Neural cell (in vitro differentiated cells): ENCODE measurements at regions not wholly inside any gene's neighbourhood (a gene's known extent, or its start where the extent isn't known, plus 50 kb on each side); places are given as distances from the start of the nearest gene placed in this dataset.
A peak's percentile ranks its signal among the peaks of the same experiment; 100 is the strongest.

Experiments used
- H2AFZ ChIP-seq: fragments of 200-600, 300-800 bp; sonication (generic), shearing (Covaris generic); 2 replicates; pipeline ENCODE4 v1.6.0; 2014; ENCODE audit warnings: low read depth, mild to moderate bottlenecking, antibody characterized with exemption, low read length, moderate library complexity
- H3F3A ChIP-seq: fragments of 200-600 bp; shearing (Covaris generic); 2 replicates; pipeline ENCODE4 v1.6.1; 2016; ENCODE audit warnings: mild to moderate bottlenecking, moderate library complexity, mixed read lengths, antibody characterized with exemption, low read length; ENCODE audit not compliant: insufficient read depth, poor library complexity, severe bottlenecking
- H3K27ac ChIP-seq: fragments of 200-600, 300-800 bp; sonication (generic), shearing (Covaris generic); 2 replicates; pipeline ENCODE4 v1.5.1; 2014; ENCODE audit warnings: mild to moderate bottlenecking, low read length, moderate library complexity
- H3K27me3 ChIP-seq: fragments of 300-800, 200-600 bp; sonication (generic), shearing (Covaris generic); 2 replicates; pipeline ENCODE4 v1.6.0; 2014; ENCODE audit warnings: mild to moderate bottlenecking, low read depth, low read length, moderate library complexity; ENCODE audit not compliant: insufficient read depth
- H3K36me3 ChIP-seq: fragments of 300-800, 200-600 bp; sonication (generic), shearing (Covaris generic); 2 replicates; pipeline ENCODE4 v1.5.1; 2014; ENCODE audit warnings: mild to moderate bottlenecking, antibody characterized with exemption, low read length, moderate library complexity; ENCODE audit not compliant: insufficient read depth
- H3K4me2 ChIP-seq: fragments of 300-800, 200-600 bp; sonication (generic), shearing (Covaris generic); 2 replicates; pipeline ENCODE4 v1.6.0; 2014; ENCODE audit warnings: mild to moderate bottlenecking, low read length
- H3K4me3 ChIP-seq: fragments of 300-800, 200-600 bp; sonication (generic), shearing (Covaris generic); 2 replicates; pipeline ENCODE4 v1.5.1; 2014; ENCODE audit warnings: mild to moderate bottlenecking, low read length, moderate library complexity
- H3K79me2 ChIP-seq: fragments of 200-600 bp; shearing (Covaris generic); replicated peaks from 2 replicates; pipeline ENCODE4 v1.6.0; 2014; ENCODE audit warnings: mild to moderate bottlenecking, low read length, moderate library complexity; ENCODE audit not compliant: insufficient read depth
- H3K9ac ChIP-seq: fragments of 300-800, 200-600 bp; sonication (generic), shearing (Covaris generic); 2 replicates; pipeline ENCODE4 v1.6.1; 2016; ENCODE audit warnings: mild to moderate bottlenecking, low read length, mixed read lengths
- H3K9me2 ChIP-seq: fragments of 200-600 bp; shearing (Covaris generic); 2 replicates; pipeline ENCODE4 v1.6.1; 2016; ENCODE audit warnings: mild to moderate bottlenecking, low read length, mixed read lengths; ENCODE audit not compliant: insufficient read depth
- H3K9me3 ChIP-seq: fragments of 200-600, 300-800 bp; sonication (generic), shearing (Covaris generic); 2 replicates; pipeline ENCODE4 v1.6.1; 2016; ENCODE audit warnings: mild to moderate bottlenecking, mixed run types, low read length, moderate library complexity, mixed read lengths
- H4K20me1 ChIP-seq: fragments of 200-600 bp; shearing (Covaris generic); 2 replicates; pipeline ENCODE4 v1.6.1; 2016; ENCODE audit warnings: mild to moderate bottlenecking, mixed run types; ENCODE audit not compliant: insufficient read depth
- EP300 ChIP-seq: fragments of 450-650 bp; conservative IDR thresholded peaks from 2 replicates; pipeline ENCODE4 v1.6.1; 2014; ENCODE audit warnings: antibody characterized with exemption, mild to moderate bottlenecking, moderate library complexity; ENCODE audit not compliant: poor library complexity, severe bottlenecking
- EZH2 ChIP-seq: fragments of 200-600, 300-800 bp; shearing (Covaris generic), sonication (generic); IDR thresholded peaks from 2 replicates; pipeline ENCODE4 v1.6.1; 2014; ENCODE audit warnings: antibody characterized with exemption, low read length, borderline replicate concordance, mild to moderate bottlenecking; ENCODE audit not compliant: insufficient read depth, poor library complexity, severe bottlenecking
- MXI1 ChIP-seq: fragments of 450-650 bp; conservative IDR thresholded peaks from 2 replicates; pipeline ENCODE4 v1.6.1; 2014; ENCODE audit warnings: antibody characterized with exemption, mild to moderate bottlenecking; ENCODE audit not compliant: poor library complexity, severe bottlenecking
- POLR2AphosphoS5 ChIP-seq: IDR thresholded peaks from 2 replicates; pipeline ENCODE4 v1.6.1; 2012
- RAD21 ChIP-seq: fragments of 450-650 bp; conservative IDR thresholded peaks from 2 replicates; pipeline ENCODE4 v1.6.1; 2014; ENCODE audit warnings: antibody characterized with exemption, mild to moderate bottlenecking, moderate library complexity
- SMC3 ChIP-seq: fragments of 450-650 bp; conservative IDR thresholded peaks from 2 replicates; pipeline ENCODE4 v1.6.1; 2014; ENCODE audit warnings: antibody characterized with exemption, mild to moderate bottlenecking, moderate library complexity; ENCODE audit not compliant: poor library complexity
- TAF1 ChIP-seq: IDR thresholded peaks from 2 replicates; pipeline ENCODE4 v1.6.1; 2012; ENCODE audit warnings: low read depth
- TF ChIP-seq, protein P1 (sequence below): IDR thresholded peaks from 2 replicates; pipeline ENCODE4 v1.6.1; 2012; ENCODE audit warnings: borderline replicate concordance
- TF ChIP-seq, protein P2 (sequence below): fragments of 450-650 bp; IDR thresholded peaks from 2 replicates; pipeline ENCODE4 v1.5.1; 2014; ENCODE audit warnings: antibody characterized with exemption, mild to moderate bottlenecking, moderate library complexity; ENCODE audit not compliant: poor library complexity, severe bottlenecking

DNA sequence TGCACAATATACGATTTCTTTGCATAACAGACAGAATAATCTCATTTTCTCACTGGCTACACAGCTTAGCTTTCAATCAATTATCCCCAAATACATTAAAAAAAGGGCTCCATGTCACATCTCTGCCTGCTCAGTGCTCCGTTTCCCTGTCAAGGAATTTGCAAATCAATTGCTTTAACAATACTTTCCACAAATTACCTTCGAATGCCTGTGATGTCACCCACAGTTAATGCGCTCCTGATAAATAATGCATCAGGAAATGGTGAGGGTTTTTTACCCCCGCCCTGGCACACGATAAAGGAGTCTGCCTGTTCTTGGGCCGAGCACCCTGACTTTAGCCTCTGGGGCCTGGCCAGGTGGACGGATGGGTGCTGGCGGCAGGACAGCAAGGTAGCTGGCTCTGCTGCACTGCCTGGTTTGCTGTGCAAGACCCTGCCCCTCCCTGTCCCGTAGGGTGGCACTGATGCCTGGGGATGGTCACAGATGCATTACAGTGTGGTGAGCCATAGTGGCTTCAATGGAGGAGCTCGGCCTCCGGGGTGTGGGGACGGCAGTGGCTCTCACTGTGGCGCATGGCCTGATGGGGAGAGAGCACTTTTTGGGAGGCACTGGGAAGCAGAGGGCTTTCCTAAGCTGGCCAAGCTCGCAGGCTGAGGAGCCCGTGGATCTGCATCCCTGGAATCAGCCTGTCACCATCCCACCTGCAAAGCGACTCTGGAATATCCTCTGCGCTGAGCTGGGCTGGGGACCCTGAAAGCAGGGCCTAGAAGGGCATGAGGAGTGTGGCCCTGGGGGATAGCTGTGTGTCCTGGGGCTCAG, 88.3 kb upstream of the HS6ST1 start:
- Histone ChIP-seq H2AFZ (no peak overlapping the region), H3K9me2 (no peaks in the 10 kb centered on the region), H4K20me1 (no peaks in the 10 kb centered on the region), H3K36me3 (no peaks in the 10 kb centered on the region), H3F3A (no peaks in the 10 kb centered on the region), H3K27me3 (no peaks in the 10 kb centered on the region), H3K4me2 (no peak overlapping the region), H3K9ac (peak overlapping the region; percentile 59), H3K79me2 (no peaks in the 10 kb centered on the region), H3K27ac (peak overlapping the region; percentile 86), H3K9me3 (no peaks in the 10 kb centered on the region), H3K4me3 (peak overlapping the region; percentile 48)
- TF ChIP-seq MXI1 (no peak), TAF1 (no peak), EP300 (peak; percentile 93), POLR2AphosphoS5 (peak; percentile 72), RAD21 (no peak), EZH2 (no peak), SMC3 (peak; percentile 17)
- TF ChIP-seq, protein P1, sequence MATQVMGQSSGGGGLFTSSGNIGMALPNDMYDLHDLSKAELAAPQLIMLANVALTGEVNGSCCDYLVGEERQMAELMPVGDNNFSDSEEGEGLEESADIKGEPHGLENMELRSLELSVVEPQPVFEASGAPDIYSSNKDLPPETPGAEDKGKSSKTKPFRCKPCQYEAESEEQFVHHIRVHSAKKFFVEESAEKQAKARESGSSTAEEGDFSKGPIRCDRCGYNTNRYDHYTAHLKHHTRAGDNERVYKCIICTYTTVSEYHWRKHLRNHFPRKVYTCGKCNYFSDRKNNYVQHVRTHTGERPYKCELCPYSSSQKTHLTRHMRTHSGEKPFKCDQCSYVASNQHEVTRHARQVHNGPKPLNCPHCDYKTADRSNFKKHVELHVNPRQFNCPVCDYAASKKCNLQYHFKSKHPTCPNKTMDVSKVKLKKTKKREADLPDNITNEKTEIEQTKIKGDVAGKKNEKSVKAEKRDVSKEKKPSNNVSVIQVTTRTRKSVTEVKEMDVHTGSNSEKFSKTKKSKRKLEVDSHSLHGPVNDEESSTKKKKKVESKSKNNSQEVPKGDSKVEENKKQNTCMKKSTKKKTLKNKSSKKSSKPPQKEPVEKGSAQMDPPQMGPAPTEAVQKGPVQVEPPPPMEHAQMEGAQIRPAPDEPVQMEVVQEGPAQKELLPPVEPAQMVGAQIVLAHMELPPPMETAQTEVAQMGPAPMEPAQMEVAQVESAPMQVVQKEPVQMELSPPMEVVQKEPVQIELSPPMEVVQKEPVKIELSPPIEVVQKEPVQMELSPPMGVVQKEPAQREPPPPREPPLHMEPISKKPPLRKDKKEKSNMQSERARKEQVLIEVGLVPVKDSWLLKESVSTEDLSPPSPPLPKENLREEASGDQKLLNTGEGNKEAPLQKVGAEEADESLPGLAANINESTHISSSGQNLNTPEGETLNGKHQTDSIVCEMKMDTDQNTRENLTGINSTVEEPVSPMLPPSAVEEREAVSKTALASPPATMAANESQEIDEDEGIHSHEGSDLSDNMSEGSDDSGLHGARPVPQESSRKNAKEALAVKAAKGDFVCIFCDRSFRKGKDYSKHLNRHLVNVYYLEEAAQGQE = peak; percentile 26
- TF ChIP-seq, protein P2, sequence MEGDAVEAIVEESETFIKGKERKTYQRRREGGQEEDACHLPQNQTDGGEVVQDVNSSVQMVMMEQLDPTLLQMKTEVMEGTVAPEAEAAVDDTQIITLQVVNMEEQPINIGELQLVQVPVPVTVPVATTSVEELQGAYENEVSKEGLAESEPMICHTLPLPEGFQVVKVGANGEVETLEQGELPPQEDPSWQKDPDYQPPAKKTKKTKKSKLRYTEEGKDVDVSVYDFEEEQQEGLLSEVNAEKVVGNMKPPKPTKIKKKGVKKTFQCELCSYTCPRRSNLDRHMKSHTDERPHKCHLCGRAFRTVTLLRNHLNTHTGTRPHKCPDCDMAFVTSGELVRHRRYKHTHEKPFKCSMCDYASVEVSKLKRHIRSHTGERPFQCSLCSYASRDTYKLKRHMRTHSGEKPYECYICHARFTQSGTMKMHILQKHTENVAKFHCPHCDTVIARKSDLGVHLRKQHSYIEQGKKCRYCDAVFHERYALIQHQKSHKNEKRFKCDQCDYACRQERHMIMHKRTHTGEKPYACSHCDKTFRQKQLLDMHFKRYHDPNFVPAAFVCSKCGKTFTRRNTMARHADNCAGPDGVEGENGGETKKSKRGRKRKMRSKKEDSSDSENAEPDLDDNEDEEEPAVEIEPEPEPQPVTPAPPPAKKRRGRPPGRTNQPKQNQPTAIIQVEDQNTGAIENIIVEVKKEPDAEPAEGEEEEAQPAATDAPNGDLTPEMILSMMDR = no peak

DNA sequence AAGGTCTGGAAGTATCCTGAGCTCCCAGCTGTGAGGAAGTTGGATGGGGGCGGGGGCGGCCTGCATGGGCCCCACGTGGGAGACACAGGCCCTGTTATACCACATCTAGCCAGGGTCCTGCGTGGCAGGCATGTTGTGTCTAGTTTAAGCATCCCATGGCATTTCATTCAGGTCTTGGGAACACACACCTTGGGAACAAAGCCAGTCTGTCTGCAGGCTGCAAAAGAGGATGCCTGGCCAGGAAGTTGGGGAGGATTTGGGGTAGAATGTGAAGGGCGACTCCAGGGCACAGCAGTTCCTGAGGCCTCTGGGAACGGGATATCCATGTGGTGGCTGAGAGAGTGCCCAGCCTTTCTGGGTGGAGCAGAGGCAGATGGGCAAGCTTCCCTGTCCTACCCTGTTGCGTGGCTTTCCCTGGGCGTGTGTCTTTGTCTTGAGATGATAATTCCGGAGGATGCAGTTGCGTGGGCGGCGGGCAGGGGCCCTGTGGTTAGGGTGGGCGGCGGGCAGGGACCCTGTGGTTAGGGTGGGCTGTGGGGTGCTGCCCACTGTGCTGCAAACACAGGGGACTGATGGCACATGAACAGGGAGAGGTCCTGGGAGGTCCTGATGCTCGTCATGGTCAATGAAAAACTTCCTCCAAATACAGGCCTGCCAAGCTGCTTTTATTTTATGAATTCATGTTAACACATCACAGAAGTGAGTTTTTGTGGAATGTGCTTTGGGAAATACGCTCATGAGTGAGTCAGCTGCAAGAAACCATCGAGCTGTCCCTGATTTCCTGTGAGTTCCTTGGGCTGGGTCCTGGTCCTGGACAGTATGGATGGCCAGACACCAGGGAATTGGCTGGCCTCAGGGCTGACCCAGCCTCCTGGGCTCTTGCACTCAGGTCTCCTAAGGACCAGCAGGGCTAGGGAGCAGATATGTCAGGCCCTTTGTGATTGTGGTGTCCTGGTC, 90.0 kb upstream of the HS6ST1 start:
- Histone ChIP-seq H3K27me3 (no peaks in the 10 kb centered on the region), H4K20me1 (no peaks in the 10 kb centered on the region), H2AFZ (no peak overlapping the region), H3K36me3 (no peaks in the 10 kb centered on the region), H3K4me3 (no peak overlapping the region), H3K9ac (no peak overlapping the region), H3K27ac (no peak overlapping the region), H3K4me2 (no peak overlapping the region), H3K9me2 (no peaks in the 10 kb centered on the region), H3K9me3 (no peaks in the 10 kb centered on the region), H3F3A (no peaks in the 10 kb centered on the region), H3K79me2 (no peaks in the 10 kb centered on the region)
- TF ChIP-seq EZH2 (no peak), RAD21 (no peak), EP300 (no peak), POLR2AphosphoS5 (no peak)
- TF ChIP-seq, protein P2 = no peak
